ENCODE measurements at regions not wholly inside any gene's neighbourhood (a gene's known extent, or its start where the extent isn't known, plus 50 kb on each side); places are given as distances from the start of the nearest gene placed in this dataset.

DNA sequence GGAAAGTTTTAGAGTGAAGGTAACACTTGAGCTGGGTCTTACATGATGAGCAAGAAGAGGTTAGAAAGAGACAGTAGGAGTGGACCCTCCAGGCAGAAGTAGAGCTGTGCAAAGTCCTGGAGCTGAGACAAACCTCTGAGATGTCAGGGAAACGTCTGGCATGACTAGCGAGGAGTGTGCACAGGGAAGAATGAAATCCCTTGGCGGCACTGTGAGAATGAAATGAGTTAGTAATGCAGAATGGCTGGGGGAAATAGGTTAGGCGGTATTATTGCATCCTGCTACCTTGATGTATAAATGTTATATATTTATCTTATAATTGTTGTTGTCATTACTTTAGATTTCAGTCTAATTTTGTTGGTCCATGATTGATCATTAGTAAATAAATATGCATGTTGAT is 457.9 kb upstream of the CCL2 start:
- TF ChIP-seq, protein P1, sequence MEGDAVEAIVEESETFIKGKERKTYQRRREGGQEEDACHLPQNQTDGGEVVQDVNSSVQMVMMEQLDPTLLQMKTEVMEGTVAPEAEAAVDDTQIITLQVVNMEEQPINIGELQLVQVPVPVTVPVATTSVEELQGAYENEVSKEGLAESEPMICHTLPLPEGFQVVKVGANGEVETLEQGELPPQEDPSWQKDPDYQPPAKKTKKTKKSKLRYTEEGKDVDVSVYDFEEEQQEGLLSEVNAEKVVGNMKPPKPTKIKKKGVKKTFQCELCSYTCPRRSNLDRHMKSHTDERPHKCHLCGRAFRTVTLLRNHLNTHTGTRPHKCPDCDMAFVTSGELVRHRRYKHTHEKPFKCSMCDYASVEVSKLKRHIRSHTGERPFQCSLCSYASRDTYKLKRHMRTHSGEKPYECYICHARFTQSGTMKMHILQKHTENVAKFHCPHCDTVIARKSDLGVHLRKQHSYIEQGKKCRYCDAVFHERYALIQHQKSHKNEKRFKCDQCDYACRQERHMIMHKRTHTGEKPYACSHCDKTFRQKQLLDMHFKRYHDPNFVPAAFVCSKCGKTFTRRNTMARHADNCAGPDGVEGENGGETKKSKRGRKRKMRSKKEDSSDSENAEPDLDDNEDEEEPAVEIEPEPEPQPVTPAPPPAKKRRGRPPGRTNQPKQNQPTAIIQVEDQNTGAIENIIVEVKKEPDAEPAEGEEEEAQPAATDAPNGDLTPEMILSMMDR (IDR thresholded peaks at IDR 0.05): no peak
- TF ChIP-seq EP300 (IDR thresholded peaks at IDR 0.05) (no peak), POLR2AphosphoS5 (IDR thresholded peaks at IDR 0.05) (no peak), POLR2A (IDR thresholded peaks at IDR 0.05) (no peak)

Data from gastroesophageal sphincter (tissue), 3 donors.